AG20443 (cell line): ENCODE measurements at regions not wholly inside any gene's neighbourhood (a gene's known extent, or its start where the extent isn't known, plus 50 kb on each side); places are given as distances from the start of the nearest gene placed in this dataset.

ENCODE experiments used
- DNase-seq: peaks from one replicate; pipeline ENCODE4 v3.0.0; 2012; ENCODE audit warnings: low spot score, mixed read lengths

GRCh38 chr3:66165660-66166059 is 55.1 kb upstream of the SLC25A26 start:
- DNase-seq = no peak

GRCh38 chr3:66164155-66164554 is 56.6 kb upstream of the SLC25A26 start:
- no peak for DNase-seq

GRCh38 chr3:66163222-66163621 is 57.6 kb upstream of the SLC25A26 start:
- no peak for DNase-seq

- no peak for DNase-seq
Measured at GRCh38 chr3:66162766-66163165, 58.0 kb upstream of the SLC25A26 start.

- no peak for DNase-seq
Measured at GRCh38 chr3:66158933-66159683, 61.7 kb upstream of the SLC25A26 start.

GRCh38 chr3:66154444-66154861 is 66.3 kb upstream of the SLC25A26 start:
- DNase-seq = no peak

GRCh38 chr3:66153481-66154443 is 67.0 kb upstream of the SLC25A26 start:
- DNase-seq = peak; percentile 70

GRCh38 chr3:66152336-66152735 is 68.5 kb upstream of the SLC25A26 start:
- DNase-seq = no peak

GRCh38 chr3:66150977-66151376 is 69.8 kb upstream of the SLC25A26 start:
- no peak for DNase-seq

- DNase-seq = no peak
Measured at GRCh38 chr3:66149269-66149668, 71.5 kb upstream of the SLC25A26 start.

GRCh38 chr3:66145408-66145733 is 75.4 kb upstream of the SLC25A26 start:
- DNase-seq = no peak

GRCh38 chr3:66144568-66145407 is 76.0 kb upstream of the SLC25A26 start:
- DNase-seq = no peak

GRCh38 chr3:66142079-66142478 is 78.7 kb upstream of the SLC25A26 start:
- DNase-seq = no peak

- DNase-seq = no peak
Measured at GRCh38 chr3:66140743-66141372, 79.9 kb upstream of the SLC25A26 start.

GRCh38 chr3:66140106-66140505 is 80.7 kb upstream of the SLC25A26 start:
- no peak for DNase-seq

GRCh38 chr3:66139415-66139814 is 81.4 kb upstream of the SLC25A26 start:
- no peak for DNase-seq

- DNase-seq = peak; percentile 81
Measured at GRCh38 chr3:66138336-66139313, 82.2 kb upstream of the SLC25A26 start.

- DNase-seq = no peak
Measured at GRCh38 chr3:66136597-66136996, 84.2 kb upstream of the SLC25A26 start.

GRCh38 chr3:66133853-66134445 is 86.9 kb upstream of the SLC25A26 start:
- DNase-seq = no peak
